DMS79 treated with DMSO at 0.1 percent for 48 hours (cell line): ENCODE measurements at regions not wholly inside any gene's neighbourhood (a gene's known extent, or its start where the extent isn't known, plus 50 kb on each side); places are given as distances from the start of the nearest gene placed in this dataset.
"Not testable (repeated sequence)": the region's sequence is repeated elsewhere in the genome, so short reads cannot be mapped to it uniquely, and the experiment has no call there.

Experiments
- DNase-seq: peaks from one replicate; lab custom pipeline; 2025; lab: John Stamatoyannopoulos, UW

GRCh38 chr2:167843657-167844056, 403.7 kb downstream of the STK39 start:
- no peak for DNase-seq

GRCh38 chr2:167843217-167843616, 404.2 kb downstream of the STK39 start:
- DNase-seq, result no peak

- DNase-seq, result no peak
Measured at GRCh38 chr2:167842047-167842446, 405.3 kb downstream of the STK39 start.

GRCh38 chr2:167835290-167835689, 412.1 kb downstream of the STK39 start:
- not testable (repeated sequence) for DNase-seq

GRCh38 chr2:167834707-167835106, 412.7 kb downstream of the STK39 start:
- no peak for DNase-seq

GRCh38 chr2:167833294-167833693, 414.1 kb downstream of the STK39 start:
- no peak for DNase-seq

- DNase-seq, result no peak
Measured at GRCh38 chr2:167832868-167833287, 414.5 kb downstream of the STK39 start.

- no peak for DNase-seq
Measured at GRCh38 chr2:167827352-167828097, 419.9 kb downstream of the STK39 start.

- DNase-seq, result no peak
Measured at GRCh38 chr2:167826906-167827305, 420.5 kb downstream of the STK39 start.

- no peak for DNase-seq
Measured at GRCh38 chr2:167825664-167826063, 421.7 kb downstream of the STK39 start.

GRCh38 chr2:167822690-167823465, 424.5 kb downstream of the STK39 start:
- peak; percentile 28 for DNase-seq

- no peak for DNase-seq
Measured at GRCh38 chr2:167820488-167820887, 426.9 kb downstream of the STK39 start.

GRCh38 chr2:167818521-167818920, 428.9 kb downstream of the STK39 start:
- no peak for DNase-seq

- no peak for DNase-seq
Measured at GRCh38 chr2:167817908-167818307, 429.5 kb downstream of the STK39 start.

- no peak for DNase-seq
Measured at GRCh38 chr2:167817422-167817821, 430.0 kb downstream of the STK39 start.

GRCh38 chr2:167816874-167817290, 430.5 kb downstream of the STK39 start:
- DNase-seq, result no peak

GRCh38 chr2:167814881-167815718, 432.3 kb downstream of the STK39 start:
- DNase-seq, result no peak

- DNase-seq, result not testable (repeated sequence)
Measured at GRCh38 chr2:167814482-167814880, 432.9 kb downstream of the STK39 start.

GRCh38 chr2:167809799-167810198, 437.6 kb downstream of the STK39 start:
- DNase-seq, result not testable (repeated sequence)

- DNase-seq, result no peak
Measured at GRCh38 chr2:167803449-167803988, 443.9 kb downstream of the STK39 start.

- no peak for DNase-seq
Measured at GRCh38 chr2:167794554-167795255, 452.7 kb downstream of the STK39 start.
